ENCODE measurements at regions not wholly inside any gene's neighbourhood (a gene's known extent, or its start where the extent isn't known, plus 50 kb on each side); places are given as distances from the start of the nearest gene placed in this dataset.

DNA sequence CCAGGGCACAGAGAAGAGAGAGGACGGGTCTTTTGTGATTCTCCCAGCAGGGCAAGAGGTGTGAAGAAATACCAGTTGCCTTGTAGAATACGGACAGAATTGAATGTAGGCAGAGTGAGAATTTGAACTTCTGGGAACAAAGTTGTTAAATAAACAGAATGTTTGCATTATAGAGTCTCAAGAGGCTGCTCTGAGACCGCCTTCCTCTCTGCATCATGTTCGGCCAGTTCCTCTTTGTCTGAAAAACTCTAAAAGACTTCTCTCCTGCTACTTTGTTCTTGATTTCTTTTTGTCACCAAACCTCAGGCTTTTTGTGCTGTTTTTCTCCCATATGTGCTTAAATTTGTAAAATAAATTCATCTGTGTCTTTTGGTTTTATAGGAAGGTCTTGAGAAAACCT lies 256.4 kb downstream of the DLEU7 start:
- no peak overlapping the region for H3K9ac ChIP-seq (ENCODE audit: low read depth, low read length)
- peaks cover 7% of the 10 kb centered on the region; the same call in 1 of the 2 replicates for H4K20me1 ChIP-seq (ENCODE audit: insufficient read depth, low read length)
- DNase-seq, result no peak
- intact Hi-C loops (cut with micrococcal nuclease), result no loop called here
- no peak overlapping the region for H4K8ac ChIP-seq (ENCODE audit: low read depth in 2 of 2, low read length in 2 of 2)
- dilution Hi-C loops (cut with HindIII; ENCODE audit: low sequenced_read_pairs, unreplicated experiment), result no loop called here
- H3K4me1 ChIP-seq (ENCODE audit: control insufficient read depth, insufficient read depth, low read length), result peaks cover 9% of the 10 kb centered on the region
- no peak overlapping the region for H3K14ac ChIP-seq (replicated peaks; ENCODE audit: low read depth, low read length)
- no peak overlapping the region for H3K18ac ChIP-seq (ENCODE audit: low read depth, low read length)
- no peak overlapping the region for H3K23ac ChIP-seq (ENCODE audit: low read depth, low read length)
- no peak overlapping the region for H2BK5ac ChIP-seq (ENCODE audit: low read depth, low read length, poor library complexity, severe bottlenecking)
- H2BK120ac ChIP-seq (ENCODE audit: low read depth, low read length), result no peak overlapping the region
- no peak overlapping the region for H3K56ac ChIP-seq (ENCODE audit: extremely low read depth, insufficient read depth, low read length)
- no peak overlapping the region for H2AFZ ChIP-seq (replicated peaks; ENCODE audit: low read length, poor library complexity)
- no peaks in the 10 kb centered on the region; the same call in 1 of the 2 replicates for H3K9me1 ChIP-seq (ENCODE audit: insufficient read depth, low read length)
- no peaks in the 10 kb centered on the region for H3K9me3 ChIP-seq (ENCODE audit: control insufficient read depth, insufficient read depth, low read length)
- CTCF ChIA-PET, result no interaction called here
- no peak overlapping the region for H3K4me2 ChIP-seq (ENCODE audit: low read depth, low read length)
- no TSS peak for BruUV-seq (replicated peaks)
- ATAC-seq (ENCODE audit: low read depth), result no peak
- in situ Hi-C loops (cut with MboI; ENCODE audit: low sequenced_read_pairs), result no loop called here
- H3K27ac ChIP-seq (ENCODE audit: insufficient read depth, low read length), result no peak overlapping the region
- no peak overlapping the region for H3K4me3 ChIP-seq (ENCODE audit: insufficient read depth, low read depth, low read length)
- no peak overlapping the region for H2BK20ac ChIP-seq (ENCODE audit: low read depth, low read length)
- 100% methylated on average over 1 of the region's 4 CpGs; no CpG with 5 or more reads in 1 of the 2 experiments for WGBS, 2 experiments (ENCODE audit: extremely low coverage in 2 of 2, insufficient read length in 1 of 2)
- no peaks in the 10 kb centered on the region for H3K36me3 ChIP-seq (ENCODE audit: control insufficient read depth, insufficient read depth, low read length)
- H2BK15ac ChIP-seq (ENCODE audit: low read depth, low read length), result no peak overlapping the region
- no peak overlapping the region for H3K4ac ChIP-seq (ENCODE audit: low read depth, low read length)
- no peak overlapping the region for H4K91ac ChIP-seq (ENCODE audit: insufficient read depth, low read depth, low read length)
- H2AK5ac ChIP-seq (ENCODE audit: low read depth, low read length), result no peak overlapping the region
- H3K79me1 ChIP-seq (ENCODE audit: low read depth in 1 of 2, low read length in 2 of 2), result no peaks in the 10 kb centered on the region
- no peak overlapping the region for H2AK9ac ChIP-seq (replicated peaks; ENCODE audit: low read depth, low read length, poor library complexity)
- no peak for TF ChIP-seq RAD21 (IDR thresholded peaks at IDR 0.05; ENCODE audit: low read length)
- no peak for TF ChIP-seq POLR2A (IDR thresholded peaks at IDR 0.05; ENCODE audit: low read depth, low read length)
- TF ChIP-seq FOS (IDR thresholded peaks at IDR 0.05; ENCODE audit: low read depth, low read length), result no peak
- no peak for TF ChIP-seq CHD1 (IDR thresholded peaks at IDR 0.05; ENCODE audit: low read depth, low read length)
- TF ChIP-seq MAZ (IDR thresholded peaks at IDR 0.05; ENCODE audit: borderline replicate concordance, low read depth, low read length), result no peak
- TF ChIP-seq, protein P1, sequence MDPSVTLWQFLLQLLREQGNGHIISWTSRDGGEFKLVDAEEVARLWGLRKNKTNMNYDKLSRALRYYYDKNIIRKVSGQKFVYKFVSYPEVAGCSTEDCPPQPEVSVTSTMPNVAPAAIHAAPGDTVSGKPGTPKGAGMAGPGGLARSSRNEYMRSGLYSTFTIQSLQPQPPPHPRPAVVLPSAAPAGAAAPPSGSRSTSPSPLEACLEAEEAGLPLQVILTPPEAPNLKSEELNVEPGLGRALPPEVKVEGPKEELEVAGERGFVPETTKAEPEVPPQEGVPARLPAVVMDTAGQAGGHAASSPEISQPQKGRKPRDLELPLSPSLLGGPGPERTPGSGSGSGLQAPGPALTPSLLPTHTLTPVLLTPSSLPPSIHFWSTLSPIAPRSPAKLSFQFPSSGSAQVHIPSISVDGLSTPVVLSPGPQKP (IDR thresholded peaks at IDR 0.05; ENCODE audit: borderline replicate concordance, low read depth, low read length), result no peak
- TF ChIP-seq, protein P2, sequence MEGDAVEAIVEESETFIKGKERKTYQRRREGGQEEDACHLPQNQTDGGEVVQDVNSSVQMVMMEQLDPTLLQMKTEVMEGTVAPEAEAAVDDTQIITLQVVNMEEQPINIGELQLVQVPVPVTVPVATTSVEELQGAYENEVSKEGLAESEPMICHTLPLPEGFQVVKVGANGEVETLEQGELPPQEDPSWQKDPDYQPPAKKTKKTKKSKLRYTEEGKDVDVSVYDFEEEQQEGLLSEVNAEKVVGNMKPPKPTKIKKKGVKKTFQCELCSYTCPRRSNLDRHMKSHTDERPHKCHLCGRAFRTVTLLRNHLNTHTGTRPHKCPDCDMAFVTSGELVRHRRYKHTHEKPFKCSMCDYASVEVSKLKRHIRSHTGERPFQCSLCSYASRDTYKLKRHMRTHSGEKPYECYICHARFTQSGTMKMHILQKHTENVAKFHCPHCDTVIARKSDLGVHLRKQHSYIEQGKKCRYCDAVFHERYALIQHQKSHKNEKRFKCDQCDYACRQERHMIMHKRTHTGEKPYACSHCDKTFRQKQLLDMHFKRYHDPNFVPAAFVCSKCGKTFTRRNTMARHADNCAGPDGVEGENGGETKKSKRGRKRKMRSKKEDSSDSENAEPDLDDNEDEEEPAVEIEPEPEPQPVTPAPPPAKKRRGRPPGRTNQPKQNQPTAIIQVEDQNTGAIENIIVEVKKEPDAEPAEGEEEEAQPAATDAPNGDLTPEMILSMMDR (conservative IDR thresholded peaks at IDR 0.05; ENCODE audit: low read depth, low read length), result no peak
- TF ChIP-seq MAFK (IDR thresholded peaks at IDR 0.05; ENCODE audit: low read depth, low read length), result no peak
- POLR2A ChIA-PET (ENCODE audit: unreplicated experiment), result interaction anchor here (0.5 kb wide), 1 partner anchor 911 kb away, joined by 11 read pairs; no protein-coding TSS in a partner anchor
- peaks cover 35% of the 10 kb centered on the region for H3K27me3 ChIP-seq (ENCODE audit: control insufficient read depth, insufficient read depth, low read length)
- H4K5ac ChIP-seq (ENCODE audit: low read depth, low read length), result no peak overlapping the region
